ENCODE measurements at regions not wholly inside any gene's neighbourhood (a gene's known extent, or its start where the extent isn't known, plus 50 kb on each side); places are given as distances from the start of the nearest gene placed in this dataset.
"Not testable (repeated sequence)": the region's sequence is repeated elsewhere in the genome, so short reads cannot be mapped to it uniquely, and the experiment has no call there.

DNA sequence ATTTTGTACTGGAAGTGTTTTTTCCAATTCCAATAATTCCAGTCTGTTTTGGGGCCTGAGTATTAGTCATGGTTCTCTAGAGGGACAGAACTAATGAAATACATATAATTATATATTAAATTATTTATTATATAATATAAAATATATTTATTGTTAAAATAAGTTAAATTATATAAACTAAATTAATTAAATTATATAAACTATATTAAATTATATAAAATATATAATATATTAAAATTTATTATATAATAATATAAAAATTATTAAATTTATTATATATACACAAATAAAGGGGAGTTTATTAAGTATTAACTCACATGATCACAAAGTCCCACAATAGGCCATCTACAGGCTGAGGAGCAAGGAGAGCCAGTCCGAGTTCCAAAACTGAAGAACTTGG, 253.4 kb upstream of the NETO1 start:
- DNase-seq (ENCODE audit: low spot score) = no peak
- TF ChIP-seq, protein P1, sequence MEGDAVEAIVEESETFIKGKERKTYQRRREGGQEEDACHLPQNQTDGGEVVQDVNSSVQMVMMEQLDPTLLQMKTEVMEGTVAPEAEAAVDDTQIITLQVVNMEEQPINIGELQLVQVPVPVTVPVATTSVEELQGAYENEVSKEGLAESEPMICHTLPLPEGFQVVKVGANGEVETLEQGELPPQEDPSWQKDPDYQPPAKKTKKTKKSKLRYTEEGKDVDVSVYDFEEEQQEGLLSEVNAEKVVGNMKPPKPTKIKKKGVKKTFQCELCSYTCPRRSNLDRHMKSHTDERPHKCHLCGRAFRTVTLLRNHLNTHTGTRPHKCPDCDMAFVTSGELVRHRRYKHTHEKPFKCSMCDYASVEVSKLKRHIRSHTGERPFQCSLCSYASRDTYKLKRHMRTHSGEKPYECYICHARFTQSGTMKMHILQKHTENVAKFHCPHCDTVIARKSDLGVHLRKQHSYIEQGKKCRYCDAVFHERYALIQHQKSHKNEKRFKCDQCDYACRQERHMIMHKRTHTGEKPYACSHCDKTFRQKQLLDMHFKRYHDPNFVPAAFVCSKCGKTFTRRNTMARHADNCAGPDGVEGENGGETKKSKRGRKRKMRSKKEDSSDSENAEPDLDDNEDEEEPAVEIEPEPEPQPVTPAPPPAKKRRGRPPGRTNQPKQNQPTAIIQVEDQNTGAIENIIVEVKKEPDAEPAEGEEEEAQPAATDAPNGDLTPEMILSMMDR (IDR thresholded peaks at IDR 0.05; ENCODE audit: extremely low read depth, missing control alignments) = no peak

DNA sequence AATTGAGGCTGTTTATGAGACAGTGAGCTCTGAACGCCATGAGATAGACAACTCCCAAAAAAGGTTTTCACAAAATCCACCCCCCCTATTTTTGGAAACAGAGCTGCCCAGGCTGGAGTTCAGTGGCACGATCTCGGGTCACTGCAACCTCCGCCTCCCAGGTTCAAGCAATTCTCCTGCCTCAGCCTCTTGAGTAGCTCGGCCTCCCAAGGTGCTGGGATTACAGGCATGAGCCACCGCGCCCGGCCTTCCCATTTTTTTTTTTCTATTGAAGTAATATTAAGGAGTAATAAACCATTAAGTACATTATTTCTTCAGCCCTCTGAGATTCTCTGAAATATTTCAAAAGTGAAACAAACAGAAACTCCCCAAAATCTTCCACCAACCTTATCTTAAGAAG, 252.8 kb upstream of the NETO1 start:
- DNase-seq (ENCODE audit: low spot score) = no peak

DNA sequence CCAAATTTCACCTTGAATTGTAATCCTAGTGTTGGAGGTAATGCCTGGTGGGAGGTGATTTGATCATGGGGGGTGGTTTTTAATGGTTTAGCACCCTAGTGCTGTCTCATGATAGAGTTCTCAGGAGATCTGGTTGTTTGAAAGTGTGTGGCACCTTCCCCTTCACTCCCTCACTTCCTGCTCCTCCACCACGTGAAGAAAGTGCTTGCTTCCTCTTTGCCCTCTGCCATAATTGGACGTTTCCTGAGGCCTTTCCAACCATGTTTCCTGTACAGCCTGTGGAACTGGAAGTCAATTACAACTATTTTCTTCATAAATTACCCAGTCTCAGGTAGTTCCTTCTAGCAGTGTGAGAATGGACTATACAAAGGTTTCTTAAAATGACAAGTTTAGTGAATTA, 251.8 kb upstream of the NETO1 start:
- no peak for DNase-seq (ENCODE audit: low spot score)
- TF ChIP-seq, protein P1 (IDR thresholded peaks at IDR 0.05; ENCODE audit: extremely low read depth, missing control alignments) = no peak

More for the DNA sequence above, 252.8 kb upstream of the NETO1 start:
- TF ChIP-seq, protein P1 (IDR thresholded peaks at IDR 0.05; ENCODE audit: extremely low read depth, missing control alignments) = no peak

DNA sequence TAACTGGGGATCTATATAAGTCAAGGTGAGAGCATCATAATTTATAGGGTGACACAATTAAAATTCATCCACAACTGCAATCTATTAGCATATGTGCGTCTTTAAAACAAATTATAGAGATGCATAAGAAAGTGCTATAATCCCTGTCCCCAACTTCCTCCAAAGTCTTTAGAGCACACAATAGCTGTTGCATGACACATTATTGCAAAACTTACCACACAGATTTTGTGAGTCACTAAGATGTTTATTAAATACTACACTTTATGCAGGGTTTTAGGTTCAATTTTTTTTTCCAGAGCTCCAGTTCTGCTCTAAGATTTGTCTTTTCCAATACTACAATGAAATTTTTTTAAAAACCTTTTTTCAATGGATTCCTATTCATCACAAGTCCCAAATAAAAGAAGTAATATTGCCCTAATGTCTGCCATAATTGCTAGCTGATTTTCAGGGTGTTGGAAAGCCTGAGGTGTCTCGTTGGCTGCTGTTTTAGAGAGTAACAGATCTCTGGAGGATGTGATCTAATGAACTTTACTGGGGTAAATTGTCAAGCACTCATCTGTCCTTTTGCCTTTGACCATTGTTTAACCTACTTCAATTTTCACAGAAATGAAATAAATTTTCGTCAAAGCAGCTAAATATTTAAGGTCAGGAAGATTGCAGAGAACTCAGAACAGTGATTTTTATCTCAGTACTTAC, 250.5 kb upstream of the NETO1 start:
- TF ChIP-seq, protein P1 (IDR thresholded peaks at IDR 0.05; ENCODE audit: extremely low read depth, missing control alignments) = no peak
- DNase-seq (ENCODE audit: low spot score) = no peak

DNA sequence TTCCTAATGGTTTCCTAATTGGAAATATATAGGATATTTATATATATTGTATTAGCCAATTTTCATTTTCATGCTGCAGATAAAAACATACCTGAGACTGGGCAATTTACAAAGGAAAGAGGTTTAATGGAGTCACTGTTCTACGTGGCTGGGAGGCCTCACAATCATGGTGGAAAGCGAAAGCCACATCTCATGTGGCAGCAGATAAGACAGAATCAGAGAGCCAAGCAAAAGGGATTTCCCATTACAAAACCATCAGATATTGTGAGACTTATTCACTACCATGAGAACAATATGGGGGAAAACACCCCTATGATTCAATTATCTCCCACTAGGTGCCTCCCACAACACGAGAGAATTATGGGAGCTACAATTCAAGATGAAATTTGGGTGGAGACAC, 242.5 kb upstream of the NETO1 start:
- TF ChIP-seq, protein P1 (IDR thresholded peaks at IDR 0.05; ENCODE audit: extremely low read depth, missing control alignments) = no peak
- no peak for DNase-seq (ENCODE audit: low spot score)

DNA sequence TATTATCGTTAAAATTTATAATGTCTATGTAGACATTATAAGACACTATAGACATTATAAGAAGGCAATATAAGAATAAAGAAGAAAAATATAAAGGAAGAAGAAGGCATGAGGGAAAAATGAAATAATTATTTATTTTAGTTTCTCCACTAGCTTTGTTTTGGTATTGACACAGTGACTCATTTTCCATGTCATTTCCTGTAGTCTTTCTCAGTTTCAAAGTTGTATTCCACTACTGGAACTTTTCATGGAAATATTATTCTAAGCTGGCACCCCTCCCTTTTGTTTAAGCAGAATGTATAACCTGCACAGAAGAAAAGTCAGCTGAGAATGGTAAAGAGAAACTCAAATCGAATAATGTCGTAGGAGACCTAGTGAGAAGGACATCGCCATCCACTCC, 234.2 kb upstream of the NETO1 start:
- TF ChIP-seq, protein P1 (IDR thresholded peaks at IDR 0.05; ENCODE audit: extremely low read depth, missing control alignments) = no peak
- DNase-seq (ENCODE audit: low spot score) = no peak

DNA sequence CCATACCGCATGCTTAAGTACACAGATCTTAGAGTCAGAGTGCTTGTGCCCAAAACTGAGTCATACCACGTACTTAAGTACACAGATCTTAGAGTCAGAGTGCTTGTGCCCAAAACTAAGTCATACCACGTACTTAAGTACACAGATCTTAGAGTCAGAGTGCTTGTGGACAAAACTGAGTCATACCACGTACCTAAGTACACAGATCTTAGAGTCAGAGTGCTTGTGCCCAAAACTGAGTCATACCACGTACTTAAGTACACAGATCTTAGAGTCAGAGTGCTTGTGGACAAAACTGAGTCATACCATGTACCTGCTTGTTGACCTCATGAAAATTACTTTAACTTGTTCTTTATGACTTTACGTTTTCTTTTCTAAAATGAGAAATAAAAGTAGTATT, 233.7 kb upstream of the NETO1 start:
- DNase-seq (ENCODE audit: low spot score) = not testable (repeated sequence)

DNA sequence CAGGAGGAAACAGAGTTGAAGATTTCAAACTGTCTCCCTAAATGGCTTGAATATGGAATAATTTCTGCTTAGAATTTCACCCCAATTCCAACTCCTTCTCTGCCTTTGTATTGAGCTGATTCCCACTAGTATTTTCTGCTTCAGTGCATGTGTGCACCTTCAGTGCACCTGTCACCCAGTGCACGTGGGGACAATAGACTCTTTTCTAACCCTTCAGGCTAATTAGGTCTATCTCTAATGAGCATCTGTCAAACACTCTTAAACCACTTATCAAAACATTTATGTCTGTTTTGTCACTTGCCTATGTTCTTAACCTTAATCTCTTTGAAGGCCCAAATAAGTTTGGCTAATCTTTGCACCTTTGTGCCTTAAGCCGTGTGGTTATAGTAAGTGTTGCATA, 232.0 kb upstream of the NETO1 start:
- DNase-seq (ENCODE audit: low spot score) = no peak
- TF ChIP-seq, protein P1 (IDR thresholded peaks at IDR 0.05; ENCODE audit: extremely low read depth, missing control alignments) = no peak
